ENCODE measurements at regions not wholly inside any gene's neighbourhood (a gene's known extent, or its start where the extent isn't known, plus 50 kb on each side); places are given as distances from the start of the nearest gene placed in this dataset.
"Not testable (repeated sequence)": the region's sequence is repeated elsewhere in the genome, so short reads cannot be mapped to it uniquely, and the experiment has no call there.

DNA sequence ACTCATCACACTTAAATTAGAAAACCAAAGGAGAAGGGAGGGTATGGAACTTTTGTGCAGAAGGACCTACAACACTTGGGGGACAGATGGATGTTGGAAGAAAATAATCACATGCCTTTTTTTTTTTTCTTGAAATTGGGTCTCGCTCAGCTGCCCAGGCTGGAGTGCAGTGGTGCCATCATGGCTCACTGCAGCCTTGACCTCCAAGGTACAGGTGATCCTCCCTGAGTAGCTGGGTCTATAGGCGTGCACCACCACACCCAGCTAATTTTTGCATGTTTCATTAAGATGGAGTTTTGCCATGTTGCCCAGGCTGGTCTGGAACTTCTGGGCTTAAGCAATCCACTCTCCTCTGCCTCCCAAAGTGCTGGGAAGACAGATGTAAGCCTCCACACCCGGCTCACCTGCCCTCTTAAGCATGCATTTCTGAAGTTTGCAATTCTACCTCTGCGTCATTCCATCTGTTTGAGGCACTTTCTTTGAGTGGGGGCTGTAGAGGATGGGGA lies 370.8 kb upstream of the JARID2 start:
- no peak for DNase-seq

DNA sequence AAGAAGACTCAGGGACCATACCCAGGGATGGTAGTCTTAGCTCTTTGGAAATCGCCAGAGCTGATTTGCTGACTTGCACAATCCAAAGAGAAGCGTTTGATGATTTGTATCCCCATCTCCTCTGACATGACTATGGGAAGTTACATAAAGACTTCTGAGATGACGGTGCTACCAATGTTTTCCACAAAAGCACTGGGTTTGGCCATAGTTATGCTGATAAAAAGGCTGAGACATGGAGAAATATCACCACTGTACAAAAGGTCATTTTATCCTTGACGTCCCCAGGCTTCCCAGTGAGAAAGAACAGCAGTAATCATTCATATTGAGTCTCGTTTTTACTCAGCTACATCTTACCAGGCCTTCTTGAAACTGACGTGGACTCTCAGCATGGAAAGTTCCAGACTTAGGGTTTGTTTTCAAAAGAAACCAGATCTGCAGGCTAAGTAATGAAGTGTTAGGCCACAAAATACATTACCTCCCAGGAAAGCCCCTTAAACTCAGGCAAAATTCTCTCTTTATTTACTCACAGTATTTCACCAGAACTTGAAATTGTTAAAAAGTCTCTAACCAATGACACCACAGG lies 370.3 kb upstream of the JARID2 start:
- DNase-seq = no peak

- no peak for DNase-seq
These were observed 368.9 kb upstream of the JARID2 start for GRCh38 chr6:14876778-14877613.

DNA sequence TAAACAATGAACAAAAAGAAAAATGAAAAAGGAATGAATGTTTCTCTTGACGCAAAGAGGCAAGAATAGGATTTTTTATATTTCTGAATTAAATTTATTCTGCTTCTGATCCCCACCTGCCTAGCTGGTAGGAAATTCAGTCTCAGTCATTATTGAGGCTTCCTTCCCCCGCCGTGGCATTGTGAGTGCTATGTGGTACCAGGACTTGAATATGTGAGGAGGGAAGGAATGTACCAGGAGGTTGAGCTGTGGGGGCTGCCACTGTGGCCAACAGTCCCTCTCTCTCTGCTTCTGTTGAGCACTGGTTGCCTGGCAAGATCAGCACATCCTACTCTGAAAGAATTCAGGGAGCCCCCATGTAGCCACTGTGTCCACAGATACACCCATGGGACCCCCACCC lies 368.1 kb upstream of the JARID2 start:
- no peak for DNase-seq

GRCh38 chr6:14880052-14880451 lies 365.8 kb upstream of the JARID2 start:
- no peak for DNase-seq

DNA sequence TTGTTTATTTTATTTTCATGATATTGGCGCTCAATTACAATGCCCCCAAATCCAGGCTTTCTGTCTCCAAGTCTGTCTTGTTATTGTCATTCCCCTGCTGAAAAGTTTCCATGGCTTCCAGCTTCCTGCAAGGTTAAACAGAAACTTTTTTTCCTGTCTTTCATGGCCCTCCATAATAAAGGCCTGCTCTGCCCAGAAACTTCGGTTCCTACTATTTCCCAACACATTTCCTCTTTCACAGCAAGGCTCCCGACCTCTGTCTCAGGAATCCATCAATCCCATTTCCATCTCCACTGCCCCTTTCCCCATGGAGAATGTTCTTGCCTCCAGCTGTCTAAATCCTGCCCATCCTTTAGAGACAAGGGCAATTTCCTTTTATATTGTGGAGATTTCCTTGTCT lies 365.2 kb upstream of the JARID2 start:
- no peak for DNase-seq

DNA sequence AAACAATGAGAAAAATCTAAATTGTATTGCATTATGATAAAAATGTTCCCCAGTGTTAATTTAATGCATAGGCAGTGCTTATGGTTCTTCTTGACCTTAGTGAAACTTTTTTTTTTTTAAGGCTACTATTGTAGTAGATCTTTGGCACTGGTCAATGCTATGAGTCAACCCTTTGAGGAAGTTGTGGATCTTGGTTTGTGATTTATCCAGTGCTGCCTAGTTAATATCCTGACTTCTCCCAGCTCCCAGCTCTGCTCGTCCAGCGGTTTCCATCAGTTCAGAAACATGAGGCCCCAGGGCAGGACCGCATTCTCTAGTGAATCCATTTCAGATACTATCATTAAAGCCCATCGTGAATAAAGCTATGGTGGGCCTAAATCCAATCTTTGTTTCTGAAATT lies 364.5 kb upstream of the JARID2 start:
- DNase-seq = no peak

DNA sequence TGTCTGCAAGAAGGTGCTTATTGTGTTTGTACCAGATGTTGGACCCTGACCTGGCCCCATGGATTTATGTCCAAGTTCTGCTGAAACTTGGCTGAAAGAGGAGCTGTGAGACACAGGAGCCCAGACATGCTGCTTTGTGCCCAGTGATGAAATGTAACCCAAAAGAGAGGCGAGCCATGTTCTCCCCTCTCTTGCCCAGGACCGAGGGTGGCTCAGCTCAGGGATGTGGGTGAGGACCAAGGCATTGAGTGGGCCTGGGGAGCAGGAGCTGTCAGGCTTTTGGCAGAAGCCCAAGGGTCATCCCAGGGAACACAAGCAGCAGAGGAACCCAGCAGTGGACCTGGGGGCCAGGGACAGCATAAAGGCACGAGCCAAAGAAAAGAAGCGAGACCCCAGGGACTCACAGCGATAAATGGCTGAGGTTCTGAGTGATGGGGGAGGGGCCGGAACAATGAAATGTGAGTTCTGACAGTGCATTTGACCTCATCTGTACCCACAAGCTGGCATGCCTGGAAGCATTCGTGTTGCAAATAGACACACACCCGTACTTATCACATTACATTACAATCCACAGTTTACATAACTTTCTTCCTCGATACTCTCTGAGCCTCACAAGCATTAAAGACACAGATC lies 363.4 kb upstream of the JARID2 start:
- no peak for DNase-seq

DNA sequence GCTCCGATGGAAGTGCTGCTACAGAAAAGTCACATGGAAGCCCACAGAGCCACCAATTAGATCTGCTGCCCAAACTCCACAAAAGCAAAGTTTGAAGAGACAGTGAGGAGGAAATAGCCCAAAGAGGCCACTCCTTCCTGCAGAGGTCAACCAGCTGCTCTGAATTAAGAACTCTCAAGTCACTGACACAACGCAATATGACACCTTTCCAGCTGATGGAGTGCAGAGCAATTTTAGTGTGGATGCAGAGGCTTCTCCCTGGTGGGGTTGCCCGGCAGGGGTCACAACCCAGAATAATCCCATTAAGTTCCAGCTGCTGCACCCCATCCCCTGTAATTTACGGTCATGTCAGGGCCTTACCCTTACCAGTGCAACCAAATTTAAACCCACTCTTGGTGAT lies 361.9 kb upstream of the JARID2 start:
- DNase-seq = no peak

GRCh38 chr6:14885498-14885897 lies 360.4 kb upstream of the JARID2 start:
- no peak for DNase-seq

DNA sequence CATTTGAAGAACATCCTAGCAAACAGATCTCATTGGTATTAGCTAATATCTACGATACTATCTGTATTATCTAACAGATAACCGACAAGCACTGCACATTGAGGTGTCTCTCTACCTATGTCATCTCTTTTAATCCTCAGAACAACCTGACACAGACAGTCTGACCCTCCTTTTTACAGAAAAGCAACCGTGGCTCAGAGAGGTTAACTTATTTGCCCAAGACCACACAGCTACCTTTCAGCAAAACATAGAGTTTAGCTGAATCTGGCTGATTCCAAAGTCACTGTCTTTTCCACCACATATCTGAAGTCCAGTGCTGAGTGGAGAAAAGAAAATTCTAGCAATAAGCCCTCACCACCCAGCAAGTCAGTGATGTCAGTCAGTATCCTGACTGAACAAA lies 358.7 kb upstream of the JARID2 start:
- no peak for DNase-seq

- DNase-seq = no peak
These were observed 357.8 kb upstream of the JARID2 start for GRCh38 chr6:14887986-14888574.

DNA sequence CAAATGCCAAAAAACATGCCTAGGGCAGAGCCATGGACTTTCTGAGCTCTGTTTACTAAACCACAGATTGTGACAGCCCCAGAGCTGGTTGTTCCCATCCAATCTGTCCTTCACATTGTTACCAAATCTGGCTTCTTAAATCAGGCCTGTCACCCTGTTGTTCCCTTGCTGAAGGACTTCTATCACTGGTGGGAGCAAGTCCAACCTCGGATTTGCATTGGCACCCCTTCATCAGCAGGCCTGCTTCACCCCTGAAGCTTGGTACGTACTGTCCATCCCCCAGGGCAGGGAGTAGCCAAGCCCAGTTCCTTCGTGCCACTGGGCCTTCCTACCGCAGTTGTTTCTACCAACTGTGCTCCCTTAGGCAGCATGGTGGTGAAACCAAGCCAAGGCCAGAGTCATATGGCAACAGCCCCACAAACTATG lies 357.3 kb upstream of the JARID2 start:
- no peak for DNase-seq

DNA sequence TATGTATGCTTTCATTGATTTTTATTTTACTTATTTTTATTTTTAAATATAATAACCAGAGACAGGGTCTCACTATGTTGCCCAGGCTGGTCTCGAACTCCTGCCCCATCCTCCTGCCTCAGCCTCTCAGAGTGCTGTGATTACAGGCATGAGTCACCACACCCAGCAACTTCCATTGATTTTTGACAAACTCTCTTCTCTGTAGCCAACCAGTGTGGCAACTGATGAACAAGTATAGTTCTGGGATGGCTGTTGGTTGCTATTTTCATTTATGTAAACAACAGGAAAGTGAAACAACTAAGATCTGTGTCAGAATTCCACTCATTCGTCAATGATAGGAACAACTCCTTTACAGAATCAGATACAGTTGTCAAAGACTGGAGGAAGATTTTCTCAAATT lies 356.7 kb upstream of the JARID2 start:
- no peak for DNase-seq

GRCh38 chr6:14889611-14890593 lies 356.0 kb upstream of the JARID2 start:
- no peak for DNase-seq

- not testable (repeated sequence) for DNase-seq
These were observed 354.0 kb upstream of the JARID2 start for GRCh38 chr6:14891820-14892375.

- no peak for DNase-seq
These were observed 351.8 kb upstream of the JARID2 start for GRCh38 chr6:14894105-14894504.

DNA sequence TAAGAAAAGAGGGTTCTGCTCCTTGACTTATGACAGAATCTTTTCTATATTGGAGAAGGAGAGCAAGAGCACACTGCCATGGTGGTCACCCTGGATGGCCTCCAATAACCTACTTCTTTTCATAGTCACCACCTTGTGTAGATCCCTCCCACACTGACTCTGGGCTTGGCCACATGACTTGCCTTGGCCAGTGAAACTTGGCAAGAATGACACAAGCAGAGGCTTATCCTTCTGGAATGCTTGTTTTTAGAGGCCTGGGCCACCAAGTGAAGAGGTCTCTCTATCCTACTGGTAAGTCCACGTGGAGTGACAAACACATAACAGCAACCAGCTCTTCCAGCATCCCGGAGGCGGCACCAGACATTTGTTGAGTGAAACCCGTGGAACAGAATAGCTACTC lies 349.4 kb upstream of the JARID2 start:
- no peak for DNase-seq

DNA sequence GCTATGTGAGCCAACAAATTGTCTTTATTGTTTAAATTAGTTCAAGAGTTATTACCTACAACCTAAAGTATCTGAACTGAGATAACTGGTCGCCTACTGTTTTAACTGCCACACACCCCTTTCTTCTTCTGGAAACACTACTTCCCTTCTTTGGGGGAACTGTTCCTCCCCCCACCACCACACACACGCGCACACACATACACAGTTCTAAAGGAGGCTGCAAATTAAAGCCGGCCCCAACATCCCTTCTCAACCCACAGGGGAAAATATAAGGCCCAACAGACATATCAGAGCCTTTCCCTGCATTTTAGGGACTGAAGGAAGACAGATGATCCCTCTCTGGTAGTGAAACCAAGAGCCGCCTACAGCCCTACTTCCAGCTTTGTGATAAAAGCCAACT lies 348.0 kb upstream of the JARID2 start:
- no peak for DNase-seq

DNA sequence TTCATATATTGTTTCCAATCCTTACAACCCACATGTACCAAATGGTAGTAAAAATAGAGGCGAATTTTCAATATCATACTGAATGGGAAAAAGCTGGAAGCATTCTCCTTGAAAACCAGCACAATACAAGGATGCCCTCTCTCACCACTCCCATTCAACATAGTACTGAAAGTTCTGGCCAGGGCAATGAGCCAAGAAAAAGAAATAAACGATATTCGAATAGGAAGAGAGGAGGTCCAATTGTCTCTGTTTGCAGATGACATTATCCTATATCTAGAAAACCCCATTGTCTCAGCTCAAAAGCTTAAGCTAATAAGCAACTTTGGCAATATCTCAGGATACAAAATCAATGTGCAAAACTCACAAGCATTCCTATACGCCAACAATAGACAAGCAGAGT lies 346.4 kb upstream of the JARID2 start:
- DNase-seq = not testable (repeated sequence)

- no peak for DNase-seq
These were observed 344.9 kb upstream of the JARID2 start for GRCh38 chr6:14900919-14901318.
